HG03565 (cell line): ENCODE measurements at regions not wholly inside any gene's neighbourhood (a gene's known extent, or its start where the extent isn't known, plus 50 kb on each side); places are given as distances from the start of the nearest gene placed in this dataset.
"Not testable (repeated sequence)": the region's sequence is repeated elsewhere in the genome, so short reads cannot be mapped to it uniquely, and the experiment has no call there.

Experiments
- ATAC-seq: cut with Tn5 transposase; IDR thresholded peaks from one replicate; pipeline ENCODE4 v1.9.1; 2021; ENCODE audit warnings: mild to moderate bottlenecking, moderate library complexity; ENCODE audit not compliant: unreplicated experiment

- ATAC-seq, result no peak
These were observed 156.1 kb upstream of the IRS4 start for GRCh38 chrX:108892501-108892900.

GRCh38 chrX:108875548-108875947, 139.2 kb upstream of the IRS4 start:
- ATAC-seq, result no peak

GRCh38 chrX:108843039-108843438, 106.7 kb upstream of the IRS4 start:
- ATAC-seq, result not testable (repeated sequence)

- ATAC-seq, result no peak
These were observed 97.6 kb upstream of the IRS4 start for GRCh38 chrX:108833993-108834392.

GRCh38 chrX:108811891-108812290, 75.5 kb upstream of the IRS4 start:
- no peak for ATAC-seq

GRCh38 chrX:108795240-108795639, 58.9 kb upstream of the IRS4 start:
- no peak for ATAC-seq
